Adrenal gland (tissue), 9 donors: ENCODE measurements at regions not wholly inside any gene's neighbourhood (a gene's known extent, or its start where the extent isn't known, plus 50 kb on each side); places are given as distances from the start of the nearest gene placed in this dataset.

Experiments used
- DNase-seq, 7 donors: peaks; one replicate each; pipeline ENCODE4 v3.0.0-alpha.2; 2019 to 2020
- H3K27ac ChIP-seq, 5 donors: fragments of 200-600 bp; sonication (generic) in 4 of 5; 1 replicate in 3 of 5; 2 replicates in 2 of 5; pipeline versions ENCODE4 v1.5.1 to v1.8.0; 2016 to 2020; ENCODE audit warnings: mild to moderate bottlenecking in 1 of 5
- H3K27me3 ChIP-seq: fragments of 200-600 bp; 2 replicates; pipeline ENCODE4 v1.8.0; 2021
- H3K36me3 ChIP-seq, 2 donors: fragments of 200-600 bp; replicated peaks in 1 of 2; 1 replicate in 1 of 2; 2 replicates in 1 of 2; pipeline versions ENCODE4 v1.5.1 to v1.8.0; 2018 to 2022
- H3K4me1 ChIP-seq, 2 donors: fragments of 200-600 bp; replicated peaks in 1 of 2; 1 replicate in 1 of 2; 2 replicates in 1 of 2; pipeline versions ENCODE4 v1.5.1 to v1.8.0; 2018 to 2021
- H3K4me3 ChIP-seq, 4 donors: fragments of 200-600 bp; sonication (generic) in 3 of 4; one replicate each; pipeline ENCODE4 v1.5.1; 2016 to 2018
- H3K9me3 ChIP-seq, 3 donors: fragments of 200-600 bp; sonication (generic) in 1 of 3; replicated peaks in 1 of 3; 1 replicate in 2 of 3; 2 replicates in 1 of 3; pipeline versions ENCODE4 v1.5.1 to v1.8.0; 2016 to 2021
- CTCF ChIP-seq, 6 experiments: fragments of 450-650 bp in 4 of 6; fragments of 200-600 bp in 2 of 6; sonication (generic) in 1 of 6; IDR thresholded peaks; 1 replicate in 5 of 6; 2 replicates in 1 of 6; pipeline versions ENCODE4 v1.5.1 to v1.8.0; 2016 to 2021; ENCODE audit warnings: antibody characterized with exemption in 6 of 6, mild to moderate bottlenecking in 2 of 6, moderate library complexity in 1 of 6
- POLR2A ChIP-seq, 2 donors: fragments of 450-650 bp; IDR thresholded peaks; one replicate each; pipeline ENCODE4 v1.6.1; 2017; ENCODE audit warnings: antibody characterized with exemption in 2 of 2, mild to moderate bottlenecking in 2 of 2, moderate library complexity in 1 of 2
- WGBS, 4 donors: extraction: QIAGEN DNeasy Blood & Tissue Kit in 2 of 4; methylation state at CpG; one replicate each; pipeline versions ENCODE4 v1.1.5 to v1.1.7; 2013 to 2017; 5-methylcytosine and 5-hydroxymethylcytosine counted together
- intact Hi-C, 2 donors: fragments of 100-400 bp; cut with DNase I; formaldehyde crosslinking; loops; one replicate each; pipeline versions ENCODE4 v1.14.1 to v1.15.0; 2022 to 2023
- donor health status: healthy with polysubstance abuse.
- donor health status: Bipolar disorder and iron deficiency.
- donor health status: DM: yes; HTN: yes; CAD: no.
- donor health status: DM: no; HTN: no; CAD: no.
- donor health status: DM: no; HTN: no; CAD: no.

- intact Hi-C loops, result no loop called here
- no peaks in the 10 kb centered on the region for H3K36me3 ChIP-seq
- WGBS, 4 donors, result 50 to 68% (median 62%) methylated on average over 3 of the region's 3 CpGs
- DNase-seq, result no peak
- no peaks in the 10 kb centered on the region for H3K9me3 ChIP-seq
- no peaks in the 10 kb centered on the region for H3K27me3 ChIP-seq
- no peak overlapping the region for H3K27ac ChIP-seq
- H3K4me1 ChIP-seq, result peaks cover 0 to 5% of the 10 kb centered on the region in 2 donors
- TF ChIP-seq POLR2A (IDR thresholded peaks at IDR 0.05), result no peak
- TF ChIP-seq CTCF (IDR thresholded peaks at IDR 0.05), result no peak
- H3K4me3 ChIP-seq, result no peak overlapping the region
Observed at GRCh38 chr7:52120912-52121311, 804.3 kb upstream of the COBL start.

GRCh38 chr7:52119537-52119936 is 802.9 kb upstream of the COBL start:
- DNase-seq, result no peak
- WGBS, 4 donors, result 26 to 45% (median 28%) methylated on average over 2 of the region's 2 CpGs
- H3K36me3 ChIP-seq, result no peaks in the 10 kb centered on the region
- intact Hi-C loops, result no loop called here
- no peaks in the 10 kb centered on the region for H3K9me3 ChIP-seq
- no peak overlapping the region for H3K4me3 ChIP-seq
- no peaks in the 10 kb centered on the region for H3K27me3 ChIP-seq
- H3K4me1 ChIP-seq, result peaks cover 0 to 5% of the 10 kb centered on the region in 2 donors
- no peak for TF ChIP-seq POLR2A (IDR thresholded peaks at IDR 0.05)
- no peak for TF ChIP-seq CTCF (IDR thresholded peaks at IDR 0.05)
- no peak overlapping the region for H3K27ac ChIP-seq

GRCh38 chr7:52114509-52114908 is 797.9 kb upstream of the COBL start:
- WGBS, 4 donors, result 67 to 75% (median 72%) methylated on average over 3 of the region's 3 CpGs

GRCh38 chr7:52114056-52114455 is 797.4 kb upstream of the COBL start:
- WGBS, 4 donors, result 18 to 51% (median 33%) methylated on average over 2 of the region's 2 CpGs
- intact Hi-C loops, result no loop called here

More at GRCh38 chr7:52114509-52114908, 797.9 kb upstream of the COBL start:
- no peak overlapping the region for H3K4me3 ChIP-seq
- intact Hi-C loops, result no loop called here
- peaks cover 0 to 3% of the 10 kb centered on the region in 2 donors for H3K4me1 ChIP-seq
- no peaks in the 10 kb centered on the region for H3K9me3 ChIP-seq
- no peak overlapping the region for H3K27ac ChIP-seq
- H3K27me3 ChIP-seq, result no peaks in the 10 kb centered on the region
- TF ChIP-seq CTCF (IDR thresholded peaks at IDR 0.05) (no peak), POLR2A (IDR thresholded peaks at IDR 0.05) (no peak)
- no peaks in the 10 kb centered on the region for H3K36me3 ChIP-seq
- DNase-seq, result no peak

More at GRCh38 chr7:52114056-52114455, 797.4 kb upstream of the COBL start:
- Histone ChIP-seq H3K27me3 (no peaks in the 10 kb centered on the region), H3K4me3 (no peak overlapping the region), H3K4me1 (no peaks in the 10 kb centered on the region), H3K27ac (no peak overlapping the region), H3K9me3 (no peaks in the 10 kb centered on the region), H3K36me3 (no peaks in the 10 kb centered on the region)
- DNase-seq, result no peak
- TF ChIP-seq CTCF (IDR thresholded peaks at IDR 0.05) (no peak), POLR2A (IDR thresholded peaks at IDR 0.05) (no peak)
